ENCODE measurements at regions not wholly inside any gene's neighbourhood (a gene's known extent, or its start where the extent isn't known, plus 50 kb on each side); places are given as distances from the start of the nearest gene placed in this dataset.

GRCh38 chr10:83925133-83925532, 214.2 kb upstream of the GHITM start:
- TF ChIP-seq EZH2 (IDR thresholded peaks at IDR 0.05; ENCODE audit: borderline replicate concordance, low read length) (no peak), CTCF (IDR thresholded peaks at IDR 0.05; ENCODE audit: low read length) (no peak)

Data from OCI-LY1 (cell line).